Cardiac muscle cell (in vitro differentiated cells and primary cell): ENCODE measurements at regions not wholly inside any gene's neighbourhood (a gene's known extent, or its start where the extent isn't known, plus 50 kb on each side); places are given as distances from the start of the nearest gene placed in this dataset.

Source experiments
- DNase-seq, 2 donors: peaks; one replicate each; pipeline versions ENCODE4 v3.0.0 to v3.0.0-alpha.2; 2010 to 2017; ENCODE audit warnings: low read depth in 1 of 2, low spot score in 1 of 2
- H3K27ac ChIP-seq: fragments of 200-600 bp; sonication (generic); 2 replicates; pipeline ENCODE4 v1.5.1; 2016
- H3K27me3 ChIP-seq: fragments of 200-600 bp; sonication (generic); 2 replicates; pipeline ENCODE4 v1.6.0; 2016; ENCODE audit warnings: control low read depth
- H3K36me3 ChIP-seq: fragments of 200-600 bp; sonication (generic); 2 replicates; pipeline ENCODE4 v1.5.1; 2016; ENCODE audit warnings: control low read depth
- H3K4me1 ChIP-seq: fragments of 200-600 bp; sonication (generic); 2 replicates; pipeline ENCODE4 v1.8.1; 2017; ENCODE audit warnings: low read depth, mild to moderate bottlenecking, mixed run types
- H3K4me3 ChIP-seq: fragments of 200-600 bp; sonication (generic); 2 replicates; pipeline ENCODE4 v1.5.1; 2016; ENCODE audit warnings: mild to moderate bottlenecking
- H3K9me3 ChIP-seq: fragments of 200-600 bp; sonication (generic); 2 replicates; pipeline ENCODE4 v1.5.1; 2017; ENCODE audit warnings: low read depth, mild to moderate bottlenecking, control low read depth
- TF ChIP-seq, protein P1 (sequence below): IDR thresholded peaks from 2 replicates; pipeline ENCODE4 v1.5.1; 2012; ENCODE audit warnings: low read depth, mild to moderate bottlenecking, low read length

DNA sequence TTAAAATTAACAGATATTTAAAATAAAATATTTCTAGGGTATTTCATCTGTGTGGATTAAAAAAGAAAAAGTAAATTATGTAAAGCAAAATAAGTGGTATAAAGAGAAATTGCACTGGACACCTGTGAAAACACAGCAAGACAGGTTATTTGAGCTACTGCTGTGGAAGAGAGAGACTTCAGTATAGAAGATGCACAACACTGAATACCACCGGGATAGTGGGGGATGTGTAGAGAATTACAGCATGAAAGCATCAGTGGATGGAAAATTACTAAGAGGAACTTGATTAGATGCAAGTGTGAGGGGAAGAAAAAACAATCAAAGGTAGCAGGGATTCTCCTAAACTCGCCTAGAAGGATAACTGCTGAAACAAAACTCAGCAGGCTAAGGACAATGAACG is 1242.5 kb upstream of the GBE1 start:
- H3K27ac ChIP-seq, result no peak overlapping the region
- H3K36me3 ChIP-seq, result no peaks in the 10 kb centered on the region
- H3K4me3 ChIP-seq, result no peak overlapping the region
- H3K4me1 ChIP-seq, result no peaks in the 10 kb centered on the region
- no peaks in the 10 kb centered on the region for H3K27me3 ChIP-seq
- TF ChIP-seq, protein P1, sequence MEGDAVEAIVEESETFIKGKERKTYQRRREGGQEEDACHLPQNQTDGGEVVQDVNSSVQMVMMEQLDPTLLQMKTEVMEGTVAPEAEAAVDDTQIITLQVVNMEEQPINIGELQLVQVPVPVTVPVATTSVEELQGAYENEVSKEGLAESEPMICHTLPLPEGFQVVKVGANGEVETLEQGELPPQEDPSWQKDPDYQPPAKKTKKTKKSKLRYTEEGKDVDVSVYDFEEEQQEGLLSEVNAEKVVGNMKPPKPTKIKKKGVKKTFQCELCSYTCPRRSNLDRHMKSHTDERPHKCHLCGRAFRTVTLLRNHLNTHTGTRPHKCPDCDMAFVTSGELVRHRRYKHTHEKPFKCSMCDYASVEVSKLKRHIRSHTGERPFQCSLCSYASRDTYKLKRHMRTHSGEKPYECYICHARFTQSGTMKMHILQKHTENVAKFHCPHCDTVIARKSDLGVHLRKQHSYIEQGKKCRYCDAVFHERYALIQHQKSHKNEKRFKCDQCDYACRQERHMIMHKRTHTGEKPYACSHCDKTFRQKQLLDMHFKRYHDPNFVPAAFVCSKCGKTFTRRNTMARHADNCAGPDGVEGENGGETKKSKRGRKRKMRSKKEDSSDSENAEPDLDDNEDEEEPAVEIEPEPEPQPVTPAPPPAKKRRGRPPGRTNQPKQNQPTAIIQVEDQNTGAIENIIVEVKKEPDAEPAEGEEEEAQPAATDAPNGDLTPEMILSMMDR, result no peak
- no peak for DNase-seq
- H3K9me3 ChIP-seq, result no peaks in the 10 kb centered on the region

DNA sequence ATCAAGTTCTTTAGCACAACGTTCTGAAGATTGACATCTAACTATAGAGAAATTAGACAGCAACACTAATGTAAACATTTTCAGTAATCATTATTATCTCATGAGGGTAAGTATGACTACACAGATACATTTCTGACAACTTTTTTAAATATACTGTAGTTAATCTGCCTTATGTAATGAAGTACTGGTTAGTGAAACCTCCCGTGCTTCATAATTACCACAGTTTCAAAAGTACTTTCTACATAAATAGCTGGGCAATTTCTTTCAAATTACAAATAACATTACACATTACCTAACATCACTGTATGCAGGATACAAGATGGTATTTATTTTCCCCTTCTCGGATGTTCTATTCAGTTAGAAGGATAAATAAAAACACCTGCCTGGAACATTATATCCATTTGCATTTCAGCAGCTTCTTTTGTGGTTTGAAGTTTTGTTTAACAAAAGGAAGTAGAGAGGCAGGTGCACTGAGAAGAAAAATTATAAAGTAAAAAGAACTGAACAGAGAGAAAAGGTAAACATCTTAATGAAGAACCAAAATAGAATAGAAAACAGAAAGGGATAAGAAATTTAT is 1241.5 kb upstream of the GBE1 start:
- Histone ChIP-seq H3K4me1 (no peaks in the 10 kb centered on the region), H3K27ac (no peak overlapping the region), H3K4me3 (no peak overlapping the region), H3K36me3 (no peaks in the 10 kb centered on the region), H3K9me3 (no peaks in the 10 kb centered on the region), H3K27me3 (no peaks in the 10 kb centered on the region)
- DNase-seq, result no peak
- TF ChIP-seq, protein P1, result no peak

DNA sequence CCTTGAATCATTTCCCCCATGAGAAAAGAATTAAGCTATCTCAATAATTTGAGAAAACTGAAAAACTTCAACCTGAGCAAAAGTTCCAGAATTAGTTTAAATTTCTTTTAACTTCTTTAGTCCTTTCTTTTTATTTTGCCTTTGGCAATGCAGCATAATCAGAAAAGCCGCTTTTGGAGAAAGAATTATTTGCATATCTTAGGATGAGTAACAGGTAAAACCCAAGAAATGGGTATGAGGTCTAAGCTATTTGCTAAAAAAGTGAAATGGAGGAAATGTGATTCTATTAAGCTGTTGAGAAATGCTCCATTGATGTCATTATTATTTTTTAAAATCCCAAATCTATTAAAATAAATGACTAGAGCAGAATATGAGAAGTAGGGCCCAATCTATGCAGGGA is 1238.3 kb upstream of the GBE1 start:
- TF ChIP-seq, protein P1, result no peak
- Histone ChIP-seq H3K4me3 (no peak overlapping the region), H3K27me3 (no peaks in the 10 kb centered on the region), H3K27ac (no peak overlapping the region), H3K9me3 (no peaks in the 10 kb centered on the region), H3K36me3 (no peaks in the 10 kb centered on the region), H3K4me1 (no peaks in the 10 kb centered on the region)
- no peak for DNase-seq

DNA sequence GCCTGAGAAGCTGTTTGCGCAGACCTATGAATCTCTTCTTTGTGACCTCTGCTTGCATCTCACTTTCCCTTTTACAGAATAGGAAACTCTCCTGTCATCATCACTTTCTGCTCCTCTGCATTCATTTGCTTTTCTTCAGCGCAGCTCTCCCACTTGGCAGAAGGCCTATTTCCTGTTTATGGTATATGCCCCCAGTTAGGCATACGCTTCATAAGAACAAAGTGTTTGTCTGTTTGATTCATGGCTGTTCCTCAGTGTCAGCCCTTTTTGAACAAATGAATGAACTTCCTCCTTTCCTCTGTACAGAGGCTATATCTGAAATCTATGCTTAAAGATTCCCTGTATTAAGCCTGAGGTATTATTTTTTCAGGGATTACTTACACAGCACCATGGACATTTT is 1216.9 kb upstream of the GBE1 start:
- no peak overlapping the region for H3K27ac ChIP-seq
- H3K9me3 ChIP-seq, result no peaks in the 10 kb centered on the region
- no peak overlapping the region for H3K4me3 ChIP-seq
- H3K27me3 ChIP-seq, result no peaks in the 10 kb centered on the region
- no peak for DNase-seq
- no peaks in the 10 kb centered on the region for H3K36me3 ChIP-seq
- TF ChIP-seq, protein P1, result no peak
- H3K4me1 ChIP-seq, result no peaks in the 10 kb centered on the region

DNA sequence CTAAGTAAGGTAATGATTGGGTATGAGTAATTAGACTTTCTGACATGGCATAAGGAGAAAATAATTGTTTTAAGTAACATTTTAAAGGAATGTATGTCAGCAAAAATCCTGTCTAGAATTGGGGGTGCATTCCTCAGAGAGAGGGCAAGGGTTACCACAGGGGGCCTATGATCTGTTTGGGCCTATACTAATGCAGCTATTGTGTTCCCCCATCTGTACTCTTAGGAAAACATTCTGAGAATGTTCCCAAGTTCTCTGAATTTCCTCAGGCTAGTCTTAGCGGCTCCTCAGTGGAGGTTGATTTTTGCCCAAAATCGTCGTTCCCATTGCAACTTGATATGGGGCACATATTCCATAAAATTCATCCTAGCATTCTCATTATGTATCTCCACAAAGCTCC is 1216.4 kb upstream of the GBE1 start:
- Histone ChIP-seq H3K9me3 (no peaks in the 10 kb centered on the region), H3K4me3 (no peak overlapping the region), H3K36me3 (no peaks in the 10 kb centered on the region), H3K4me1 (no peaks in the 10 kb centered on the region), H3K27me3 (no peaks in the 10 kb centered on the region), H3K27ac (no peak overlapping the region)
- no peak for DNase-seq
- TF ChIP-seq, protein P1, result no peak

DNA sequence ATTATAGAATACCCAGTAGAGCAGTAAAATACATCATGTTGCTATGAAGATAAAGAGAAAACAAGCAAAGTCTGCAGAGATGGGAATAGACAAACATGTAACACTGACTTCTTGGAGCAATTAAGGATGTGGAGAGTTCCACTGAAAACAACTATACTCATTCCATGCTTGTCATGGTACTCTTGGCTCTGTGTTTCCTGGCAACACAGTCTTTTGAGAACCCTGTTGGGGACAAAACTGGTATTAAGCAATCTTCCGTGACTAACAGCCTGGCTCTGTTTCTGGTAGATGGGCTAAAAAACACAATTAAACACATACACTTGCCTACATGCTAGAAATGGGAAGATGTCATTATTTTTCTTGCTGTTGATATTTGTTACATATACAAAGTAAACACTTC is 1212.3 kb upstream of the GBE1 start:
- Histone ChIP-seq H3K27me3 (no peaks in the 10 kb centered on the region), H3K9me3 (no peaks in the 10 kb centered on the region), H3K36me3 (no peaks in the 10 kb centered on the region), H3K4me3 (no peak overlapping the region), H3K27ac (no peak overlapping the region), H3K4me1 (no peaks in the 10 kb centered on the region)
- TF ChIP-seq, protein P1, result no peak
- DNase-seq, result no peak
